CD4-positive, alpha-beta T cell treated with Interleukin-6 at 100 ng/mL for 8 hours (primary cell): ENCODE measurements at regions not wholly inside any gene's neighbourhood (a gene's known extent, or its start where the extent isn't known, plus 50 kb on each side); places are given as distances from the start of the nearest gene placed in this dataset.

ENCODE experiments used
- DNase-seq: peaks from one replicate; pipeline ENCODE4 v3.0.0-alpha.2; 2020; ENCODE audit warnings: mixed read lengths, low spot score

DNA sequence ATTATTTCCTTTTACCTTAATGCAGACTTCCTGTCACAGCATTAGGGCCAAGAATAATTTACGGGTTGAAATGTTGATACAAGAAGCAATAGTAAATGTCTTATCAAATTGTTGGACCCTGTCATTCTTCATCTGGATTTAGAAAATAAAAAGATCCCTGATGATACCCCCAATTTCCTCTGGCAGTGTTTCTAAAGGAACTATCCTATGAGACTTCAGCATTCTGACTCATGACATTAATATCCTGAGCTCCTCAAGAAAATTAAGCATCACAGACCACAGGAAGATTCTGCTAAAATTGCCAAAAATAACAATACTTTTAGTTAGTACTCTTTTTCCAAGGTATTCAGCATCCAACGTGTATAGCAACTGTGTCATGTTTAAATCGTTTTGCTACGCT, 490.5 kb upstream of the ANKRD30A start:
- DNase-seq: no peak

DNA sequence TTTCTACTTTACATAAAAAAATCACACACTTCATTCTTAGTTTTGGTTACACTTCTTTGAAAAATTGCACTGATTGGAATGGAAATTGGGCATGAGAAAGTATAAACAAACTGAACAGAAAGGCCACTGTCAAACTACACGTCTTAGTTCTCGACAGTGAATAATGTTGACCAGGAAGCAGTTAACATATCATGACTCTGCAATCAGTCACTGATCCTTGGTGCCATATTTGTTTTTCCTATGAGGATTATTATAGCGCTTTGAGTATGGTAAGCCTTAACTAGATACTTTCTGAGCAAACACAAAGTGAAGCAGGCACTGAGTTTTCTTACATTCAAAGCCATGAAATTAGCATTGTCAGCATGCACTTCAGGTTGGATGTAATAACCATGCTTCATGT, 495.1 kb upstream of the ANKRD30A start:
- no peak for DNase-seq

DNA sequence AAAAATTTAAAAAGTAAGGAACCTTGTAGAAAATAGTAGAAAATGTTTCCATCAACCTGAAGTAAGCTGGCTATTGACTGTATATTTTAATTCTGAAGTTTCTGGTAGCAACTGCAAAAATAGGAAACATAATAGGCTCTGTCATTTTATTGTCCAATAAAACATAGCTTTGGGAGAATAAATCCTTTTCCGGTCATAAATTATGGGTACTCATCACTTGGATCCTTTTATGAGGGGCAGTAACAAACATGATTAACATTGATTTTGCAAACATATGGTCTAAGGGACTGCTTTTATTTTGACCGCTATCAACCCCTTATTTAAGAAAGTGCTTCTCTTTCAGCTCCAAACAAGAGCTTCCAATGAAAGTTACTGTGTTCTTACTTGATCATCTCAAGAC, 495.9 kb upstream of the ANKRD30A start:
- DNase-seq: no peak

DNA sequence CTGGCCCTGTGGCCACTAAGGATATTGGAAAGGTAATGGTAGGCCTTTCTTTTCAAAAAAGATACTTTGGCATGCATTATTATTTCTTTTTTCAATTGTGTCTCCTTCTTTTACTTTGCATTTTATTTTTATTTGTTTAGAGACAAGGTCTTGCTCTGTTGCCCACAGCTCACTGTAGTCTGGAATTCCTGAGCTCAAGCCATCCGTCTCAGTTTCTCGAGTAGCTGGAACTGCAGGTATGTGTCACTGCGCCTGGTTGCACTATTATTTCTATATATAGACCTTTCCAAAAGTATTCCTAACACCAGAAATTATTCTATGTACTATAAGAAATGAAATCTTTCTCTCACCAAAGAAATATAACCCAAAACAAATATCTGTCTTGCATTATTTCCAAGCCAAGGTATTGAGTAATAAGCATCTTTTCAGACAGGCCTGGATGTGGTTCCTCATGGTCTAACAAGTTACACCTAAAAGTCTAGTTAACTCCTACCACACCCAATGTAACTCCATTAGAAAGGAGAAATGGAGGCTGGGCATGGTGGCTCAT, 500.8 kb upstream of the ANKRD30A start:
- no peak for DNase-seq

DNA sequence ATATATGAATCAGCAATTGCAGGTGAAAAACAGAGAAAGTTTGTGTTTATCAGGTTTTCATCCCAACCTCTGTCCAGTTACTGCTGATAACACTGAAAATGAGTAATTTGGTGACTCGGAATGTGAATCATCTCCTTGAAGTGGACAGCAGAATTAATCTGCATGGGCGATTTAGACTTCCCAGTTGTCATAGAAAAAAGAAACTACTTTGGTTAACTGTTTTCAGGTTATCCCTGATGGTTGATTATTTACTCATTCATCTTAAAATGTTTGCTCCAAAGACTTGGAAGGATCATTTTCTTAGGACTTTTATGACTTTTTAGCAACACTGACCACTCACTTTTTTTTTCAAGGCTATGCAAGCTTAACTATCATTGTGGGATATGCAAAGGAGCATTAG, 504.1 kb upstream of the ANKRD30A start:
- no peak for DNase-seq

DNA sequence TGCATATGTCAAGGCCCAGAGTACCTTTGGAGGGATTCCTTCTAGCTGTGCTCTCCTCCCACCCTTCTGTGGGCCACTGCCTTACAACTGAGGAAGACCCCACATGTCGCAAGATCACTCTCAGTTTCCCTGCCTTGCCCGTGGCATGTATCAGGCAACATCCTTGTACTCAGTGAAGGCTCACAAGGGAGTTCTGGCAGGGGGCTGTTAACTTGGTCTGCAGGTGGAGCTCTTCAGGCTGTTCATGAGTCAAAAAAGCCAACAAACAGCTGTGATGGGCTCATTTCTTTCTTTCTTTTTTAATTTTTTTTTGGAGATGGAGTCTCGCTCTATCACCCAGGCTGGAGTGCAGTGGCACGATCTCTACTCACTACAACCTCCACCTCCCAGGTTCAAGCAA, 513.0 kb upstream of the ANKRD30A start:
- DNase-seq: no peak

DNA sequence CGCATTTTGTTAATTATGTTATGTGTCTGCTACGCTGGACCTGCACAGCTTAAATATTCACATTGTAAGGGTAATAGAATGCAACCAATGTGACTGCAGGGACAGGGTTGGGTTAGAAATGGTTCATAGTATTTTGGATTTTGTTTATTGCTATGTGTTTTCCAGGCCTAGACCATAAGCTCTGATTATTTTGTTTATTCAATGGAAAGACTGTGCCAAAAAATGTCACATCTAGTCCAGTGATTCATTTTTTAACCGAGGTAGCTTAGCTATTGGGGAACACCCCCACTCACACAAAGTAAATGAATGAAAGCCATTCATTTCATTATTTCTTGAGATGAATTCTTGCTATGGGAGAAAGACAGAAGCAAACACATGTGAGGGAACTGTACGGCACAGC, 516.5 kb upstream of the ANKRD30A start:
- DNase-seq: no peak

DNA sequence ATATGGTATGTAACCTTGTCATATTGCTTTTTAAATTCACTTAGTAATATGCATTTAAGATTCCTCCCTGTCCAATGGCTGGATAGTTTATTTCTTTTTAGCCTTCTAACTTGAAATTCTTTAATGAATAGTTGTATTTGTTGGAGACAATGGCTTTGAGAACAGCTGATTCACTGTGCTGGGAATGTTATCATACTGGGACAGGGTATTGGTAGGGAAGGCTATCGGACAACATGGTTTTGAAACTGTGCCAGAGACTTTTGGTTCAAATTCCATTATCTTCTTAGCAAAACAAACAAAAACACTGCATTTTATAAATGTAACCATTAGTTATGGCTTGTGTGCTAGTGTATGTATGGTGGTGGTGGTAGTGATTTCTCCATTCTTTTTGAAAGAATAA, 517.1 kb upstream of the ANKRD30A start:
- DNase-seq: no peak

DNA sequence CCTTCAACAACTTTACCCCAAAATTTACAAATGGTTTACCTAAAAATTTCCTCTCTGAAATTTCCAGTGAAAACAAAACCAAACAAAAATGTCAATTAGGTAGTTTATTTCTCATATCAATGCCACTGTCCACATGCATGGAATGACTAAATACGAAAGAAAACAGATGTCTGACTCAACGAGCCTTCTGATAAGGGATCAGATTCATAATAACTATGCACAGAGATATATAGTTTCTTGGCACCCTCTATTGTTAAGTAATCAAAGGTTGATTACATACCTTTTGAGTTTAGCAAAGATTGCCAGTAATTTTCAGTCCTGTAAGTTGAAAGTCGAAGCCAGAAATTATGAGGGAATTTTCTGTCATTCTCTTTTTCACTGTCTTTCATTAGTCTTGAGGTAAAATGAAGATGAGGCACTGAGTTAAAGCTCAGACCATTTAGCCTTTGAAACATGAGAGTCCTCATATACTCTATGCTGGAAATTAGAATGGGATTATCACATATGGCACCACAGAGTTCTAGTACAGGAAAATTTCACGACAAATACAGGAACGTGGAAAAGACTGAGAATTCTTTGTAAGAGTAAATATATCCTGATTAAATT, 519.1 kb upstream of the ANKRD30A start:
- DNase-seq: no peak

DNA sequence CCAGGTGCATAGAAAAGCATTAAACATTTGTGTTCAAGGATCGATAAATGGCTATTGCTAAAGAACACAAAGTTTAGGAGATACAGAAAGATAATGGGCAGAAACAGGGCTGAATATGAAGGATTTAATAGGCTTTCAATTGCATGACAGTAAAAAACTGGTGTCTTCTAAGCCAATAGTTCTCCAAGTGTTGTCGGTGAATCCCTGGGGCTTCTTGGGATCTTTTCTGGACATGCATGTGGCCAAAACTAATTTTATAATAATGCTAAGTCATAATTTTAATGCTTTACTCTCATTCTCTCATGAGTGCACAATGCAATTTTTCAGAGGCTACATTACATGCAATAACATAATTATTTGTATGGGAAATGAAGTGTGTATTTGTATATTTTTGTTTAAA, 521.1 kb upstream of the ANKRD30A start:
- no peak for DNase-seq

DNA sequence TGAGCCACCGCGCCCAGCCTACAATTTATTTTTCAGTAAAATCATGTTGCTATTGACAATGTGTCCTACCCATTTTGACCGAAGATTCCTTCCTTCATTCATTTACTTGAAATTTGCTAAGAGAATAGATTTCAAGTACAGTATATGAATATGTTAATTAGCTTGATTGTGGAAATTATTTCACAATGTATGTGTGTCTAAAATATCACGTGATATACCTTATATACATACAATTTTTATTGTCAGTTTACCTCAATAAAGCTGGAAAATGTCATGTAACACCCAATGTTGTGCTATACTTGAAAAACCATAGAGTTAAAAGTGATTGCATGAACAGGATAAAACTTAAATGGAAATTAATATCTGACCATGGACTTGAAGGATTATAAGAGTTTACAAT, 521.7 kb upstream of the ANKRD30A start:
- no peak for DNase-seq

DNA sequence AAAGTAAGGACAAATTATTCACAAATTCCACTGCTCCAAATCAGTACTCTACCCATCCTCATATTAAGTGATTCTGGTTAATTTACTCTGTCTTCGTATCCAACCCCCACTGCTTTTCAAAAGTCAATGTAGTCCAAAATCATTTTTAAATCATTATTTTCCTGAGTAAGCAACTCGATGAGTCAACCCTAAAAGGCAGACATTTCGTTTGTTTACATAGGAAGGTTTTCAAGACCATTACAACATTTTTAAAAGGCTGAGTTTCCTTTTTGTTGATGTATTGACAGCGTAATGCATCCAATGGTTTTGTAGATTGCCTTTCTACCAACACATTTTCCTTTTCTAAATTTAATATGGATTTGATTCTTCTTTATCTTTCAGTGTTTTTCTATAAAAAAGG, 523.0 kb upstream of the ANKRD30A start:
- DNase-seq: no peak

DNA sequence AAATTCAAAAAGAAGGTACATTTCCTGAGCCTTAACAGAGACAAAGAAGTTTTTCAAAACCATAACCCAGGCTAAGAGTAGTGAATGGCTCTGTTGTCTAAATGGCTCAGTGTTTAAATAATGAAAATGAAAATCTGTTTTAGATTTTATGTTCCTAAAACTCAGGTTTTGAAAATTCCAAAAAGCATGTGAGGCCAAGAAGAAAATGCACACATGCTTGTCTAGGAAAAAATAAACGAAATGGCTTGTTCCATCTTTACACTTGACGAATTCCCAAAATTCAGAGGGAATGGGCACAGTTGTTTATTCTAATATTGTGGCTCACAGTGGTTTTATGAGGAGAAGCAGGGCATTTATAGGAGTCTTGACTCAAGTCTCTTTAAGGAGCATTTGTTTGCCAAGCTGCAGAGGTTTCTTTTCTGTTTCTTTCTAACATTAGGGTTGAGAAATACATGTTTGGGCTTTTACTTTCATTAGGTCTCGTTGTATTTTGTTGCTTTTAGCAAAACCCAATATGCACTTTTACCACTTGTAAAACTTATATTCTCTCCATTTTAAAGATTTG, 527.6 kb upstream of the ANKRD30A start:
- DNase-seq: no peak

DNA sequence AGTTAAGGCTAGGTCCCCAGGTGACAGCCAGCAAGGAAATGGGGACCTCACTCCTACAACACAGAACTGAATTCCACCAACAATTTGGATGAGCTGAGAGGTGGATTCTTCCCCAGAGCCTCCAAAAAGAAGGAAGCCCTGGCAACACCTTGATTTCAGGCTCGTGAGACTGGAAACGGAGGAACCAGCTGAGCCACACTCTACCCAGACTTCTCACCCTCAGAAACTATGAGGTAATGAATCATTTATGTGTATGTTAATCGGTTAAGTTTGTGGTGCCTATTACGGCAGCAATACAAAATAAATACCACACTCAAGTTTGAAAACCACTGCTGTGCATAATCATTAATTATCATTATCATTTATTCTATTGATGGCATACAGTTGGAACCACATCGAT, 532.4 kb upstream of the ANKRD30A start:
- no peak for DNase-seq

DNA sequence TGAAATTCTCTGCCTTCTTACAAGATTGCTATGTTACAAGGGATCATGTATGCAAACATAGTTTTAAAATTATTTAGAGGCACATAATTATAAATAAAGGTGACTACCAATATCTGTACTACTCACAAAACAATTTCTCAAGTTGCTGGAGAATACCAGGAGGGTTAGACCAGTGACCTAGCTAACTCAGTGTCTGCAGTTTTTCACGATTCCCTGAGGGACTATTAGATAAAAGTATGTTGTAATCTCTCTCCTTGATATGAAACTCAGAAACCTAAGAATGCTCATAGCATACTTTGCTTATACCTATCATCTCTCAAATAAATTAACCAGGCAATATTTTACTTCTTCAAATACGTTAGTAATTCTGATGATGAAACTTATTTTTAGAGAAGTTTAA, 534.0 kb upstream of the ANKRD30A start:
- DNase-seq: no peak

DNA sequence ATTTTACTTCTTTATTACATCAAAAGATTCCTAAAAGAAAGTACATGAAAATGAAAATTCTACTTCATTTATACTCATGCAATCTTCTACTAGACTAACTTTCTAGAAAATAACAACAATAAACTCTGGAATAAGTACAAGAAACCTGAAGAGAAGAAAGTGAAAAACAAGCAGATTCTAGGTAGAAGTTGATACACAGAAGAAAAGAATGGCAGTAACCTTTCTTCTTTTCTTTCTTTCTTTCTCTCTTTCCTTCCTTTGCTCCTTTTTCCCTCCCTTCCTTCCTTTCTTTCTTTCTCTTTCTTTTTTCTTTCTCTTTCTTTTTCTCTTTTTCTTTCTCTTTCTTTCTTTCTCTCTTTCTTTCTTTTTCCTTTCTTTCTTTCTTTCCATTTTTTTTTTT, 541.7 kb upstream of the ANKRD30A start:
- no peak for DNase-seq

DNA sequence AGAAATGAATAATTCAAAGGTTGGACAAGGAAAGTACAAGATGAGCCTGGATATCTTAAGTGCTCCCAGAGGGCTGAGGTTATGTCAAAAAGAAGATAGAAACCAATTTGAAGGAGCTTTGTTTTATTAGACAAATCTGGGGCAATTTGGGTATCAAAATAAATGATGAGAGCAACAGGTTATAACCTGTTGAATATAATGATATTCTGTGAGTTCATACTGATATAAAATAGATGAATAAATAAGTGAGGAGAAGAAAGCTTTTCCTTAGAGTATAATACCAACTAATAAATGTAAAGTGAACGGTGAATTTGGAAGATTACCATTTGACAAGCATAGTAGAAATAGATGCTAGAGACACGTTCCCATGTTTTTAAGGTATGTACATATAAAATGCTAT, 544.2 kb upstream of the ANKRD30A start:
- no peak for DNase-seq

DNA sequence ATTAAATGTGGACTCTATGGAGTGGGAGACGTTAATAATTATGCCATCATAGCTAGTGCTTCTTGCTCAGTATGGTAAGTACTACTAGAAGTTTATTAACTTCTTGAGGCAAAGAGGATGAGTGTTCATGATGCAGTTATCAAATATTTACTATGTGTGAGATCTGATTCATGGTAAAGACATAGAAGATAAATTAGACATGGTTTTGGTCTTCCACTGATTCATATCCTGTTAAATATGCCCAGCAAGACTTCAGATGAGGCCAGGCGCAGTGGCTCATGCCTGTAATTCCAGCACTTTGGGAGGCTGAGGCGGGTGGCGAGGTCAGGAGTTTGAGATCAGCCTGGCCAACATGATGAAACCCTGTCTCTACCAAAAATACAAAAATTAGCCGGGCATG, 547.1 kb upstream of the ANKRD30A start:
- no peak for DNase-seq

DNA sequence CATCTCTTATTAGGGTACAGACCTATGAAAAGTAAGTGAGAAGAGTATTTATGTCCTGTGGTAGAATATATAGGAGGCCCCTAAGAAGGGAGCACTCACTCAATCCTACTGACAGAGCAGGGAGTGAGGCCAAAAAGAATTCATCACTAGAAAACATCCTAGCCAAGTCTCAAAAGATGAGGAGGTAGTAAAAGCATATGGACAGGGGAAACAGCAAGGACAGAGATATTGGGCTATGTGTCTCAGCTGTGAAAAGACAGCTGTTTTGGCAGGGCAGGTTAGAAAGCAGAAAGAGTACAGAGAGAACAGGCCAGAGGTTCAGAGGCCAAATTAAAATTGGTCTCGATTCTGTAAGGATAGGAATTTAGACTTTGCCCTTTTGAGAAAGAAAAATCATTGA, 548.3 kb upstream of the ANKRD30A start:
- DNase-seq: no peak

DNA sequence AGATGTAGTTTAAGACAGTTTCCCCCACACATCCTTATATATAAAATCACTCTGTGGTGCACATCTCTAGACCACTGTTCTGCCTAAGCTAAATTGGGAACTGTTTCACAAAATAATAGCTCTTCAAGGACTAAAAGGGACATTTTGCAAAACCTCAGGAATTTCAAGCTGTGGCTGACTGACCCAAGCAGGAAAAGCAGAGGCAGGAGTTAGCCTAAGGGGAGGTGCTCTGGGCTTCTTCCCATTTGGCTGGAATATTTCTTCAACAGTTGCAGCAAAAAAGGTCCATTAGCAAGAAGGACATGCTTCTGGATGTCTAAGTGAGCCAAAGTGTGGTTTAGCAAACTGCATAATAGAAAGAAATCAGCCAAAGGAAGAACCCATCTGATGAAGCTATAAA, 551.2 kb upstream of the ANKRD30A start:
- DNase-seq: no peak

DNA sequence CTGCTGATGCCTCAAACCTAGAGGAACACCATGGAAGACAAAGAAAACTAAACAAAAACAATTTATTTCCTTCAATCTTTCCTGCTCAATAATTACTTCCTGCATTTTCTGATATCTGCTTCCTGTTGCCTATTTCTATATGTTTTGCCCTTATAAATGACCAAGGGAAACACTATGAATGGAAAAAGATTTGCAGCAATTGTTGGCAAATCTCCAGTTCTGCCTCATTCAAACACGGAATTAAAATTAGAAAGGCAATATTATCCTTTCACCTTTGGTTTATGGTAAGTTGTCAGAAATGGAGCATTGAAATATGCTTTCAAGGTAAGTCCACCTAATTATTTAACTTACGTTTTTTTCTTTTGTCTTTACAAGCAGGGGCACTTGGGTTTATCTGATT, 552.2 kb upstream of the ANKRD30A start:
- no peak for DNase-seq

DNA sequence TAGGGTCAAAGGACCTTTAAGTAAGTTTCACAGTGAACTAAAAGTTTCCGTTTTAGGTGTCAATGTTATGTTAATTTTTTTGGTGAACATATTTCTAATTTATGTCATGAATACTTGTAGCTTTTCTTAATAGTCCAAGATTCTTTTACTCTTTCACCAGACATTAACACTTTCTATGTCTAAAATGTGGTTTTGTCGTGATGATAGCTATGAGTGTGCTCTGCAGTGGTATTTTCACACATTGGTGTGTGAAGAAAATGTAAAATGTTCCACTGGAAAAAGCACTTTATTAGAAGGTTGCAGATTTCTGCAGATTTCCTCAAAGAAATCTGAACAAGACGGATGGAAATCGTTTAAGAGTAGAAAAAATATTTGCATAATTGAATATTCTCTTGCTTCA, 561.0 kb upstream of the ANKRD30A start:
- no peak for DNase-seq

DNA sequence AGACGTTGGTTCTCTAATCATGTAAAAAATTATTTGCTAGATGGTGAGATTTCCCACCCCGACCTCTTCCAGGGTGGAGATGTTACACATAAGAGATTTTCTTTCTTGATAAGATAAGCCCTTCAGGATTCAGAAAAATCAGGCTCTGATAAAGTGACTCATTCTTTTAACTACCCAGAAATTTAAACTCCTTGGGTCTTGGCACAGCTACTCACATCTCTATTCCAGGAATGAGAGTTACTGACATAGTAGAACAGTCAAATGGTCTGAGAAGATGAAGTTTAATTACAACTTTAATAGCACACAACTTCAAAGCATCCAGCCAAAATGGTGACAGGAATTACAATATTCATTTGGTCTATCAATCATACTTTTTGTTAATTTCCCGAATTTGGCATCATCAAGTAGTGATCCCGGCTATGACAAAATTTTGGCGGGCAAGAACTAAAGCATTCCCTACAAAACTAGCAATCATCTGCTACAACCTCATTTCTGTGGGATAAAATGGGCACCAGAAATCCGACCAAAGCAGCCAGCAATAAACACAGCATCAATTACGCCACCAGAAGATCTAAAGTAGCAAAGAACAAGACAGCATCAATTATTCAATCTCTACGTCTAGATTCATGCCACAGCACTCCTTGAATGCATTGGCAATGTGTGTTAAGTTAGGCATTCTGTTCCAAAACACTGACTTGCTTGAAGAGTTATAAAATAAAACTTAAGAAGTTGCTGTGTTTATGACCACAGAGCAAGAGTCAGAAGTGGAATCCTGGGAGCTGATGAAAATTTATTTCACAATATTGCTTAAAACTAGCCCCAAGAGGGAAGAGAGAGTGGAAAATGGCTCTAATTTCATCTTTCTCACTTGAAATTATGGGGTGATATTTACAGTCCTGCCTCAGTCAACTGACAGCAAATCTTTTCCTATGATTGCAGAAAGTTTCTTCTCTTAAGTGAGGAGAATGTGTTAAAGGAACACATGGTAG, 565.7 kb upstream of the ANKRD30A start:
- no peak for DNase-seq
